ENCODE measurements at regions not wholly inside any gene's neighbourhood (a gene's known extent, or its start where the extent isn't known, plus 50 kb on each side); places are given as distances from the start of the nearest gene placed in this dataset.

DNA sequence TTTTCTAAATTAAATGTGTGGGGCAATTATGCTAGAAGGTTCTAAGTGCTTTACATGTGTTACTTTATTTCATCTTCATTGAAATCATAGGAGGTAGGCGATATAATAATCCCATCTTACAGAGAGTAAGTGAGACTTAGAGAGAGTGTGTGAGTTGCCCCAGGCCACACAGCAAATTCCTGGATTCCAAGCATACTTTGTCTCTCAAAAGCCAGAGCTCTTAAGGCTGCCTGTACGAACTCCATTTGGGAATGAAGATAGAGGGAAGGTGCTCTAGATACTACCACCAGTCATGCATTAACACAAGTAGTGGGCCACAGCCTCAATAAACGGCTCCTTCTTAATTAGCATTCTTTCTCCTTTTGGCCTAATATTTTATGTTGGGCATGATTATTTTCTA is 170.1 kb downstream of the SIPA1L2 start:
- Histone ChIP-seq H3K27me3 (no peaks in the 10 kb centered on the region), H3K9me3 (no peaks in the 10 kb centered on the region), H3K4me1 (peaks cover 0 to 27% of the 10 kb centered on the region in 2 donors), H3K4me3 (no peak overlapping the region), H3K27ac (no peak overlapping the region), H3K36me3 (peaks cover 5% of the 10 kb centered on the region)
- no peak for DNase-seq (ENCODE audit: low spot score)
- TF ChIP-seq, protein P1, sequence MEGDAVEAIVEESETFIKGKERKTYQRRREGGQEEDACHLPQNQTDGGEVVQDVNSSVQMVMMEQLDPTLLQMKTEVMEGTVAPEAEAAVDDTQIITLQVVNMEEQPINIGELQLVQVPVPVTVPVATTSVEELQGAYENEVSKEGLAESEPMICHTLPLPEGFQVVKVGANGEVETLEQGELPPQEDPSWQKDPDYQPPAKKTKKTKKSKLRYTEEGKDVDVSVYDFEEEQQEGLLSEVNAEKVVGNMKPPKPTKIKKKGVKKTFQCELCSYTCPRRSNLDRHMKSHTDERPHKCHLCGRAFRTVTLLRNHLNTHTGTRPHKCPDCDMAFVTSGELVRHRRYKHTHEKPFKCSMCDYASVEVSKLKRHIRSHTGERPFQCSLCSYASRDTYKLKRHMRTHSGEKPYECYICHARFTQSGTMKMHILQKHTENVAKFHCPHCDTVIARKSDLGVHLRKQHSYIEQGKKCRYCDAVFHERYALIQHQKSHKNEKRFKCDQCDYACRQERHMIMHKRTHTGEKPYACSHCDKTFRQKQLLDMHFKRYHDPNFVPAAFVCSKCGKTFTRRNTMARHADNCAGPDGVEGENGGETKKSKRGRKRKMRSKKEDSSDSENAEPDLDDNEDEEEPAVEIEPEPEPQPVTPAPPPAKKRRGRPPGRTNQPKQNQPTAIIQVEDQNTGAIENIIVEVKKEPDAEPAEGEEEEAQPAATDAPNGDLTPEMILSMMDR (IDR thresholded peaks at IDR 0.05): no peak

DNA sequence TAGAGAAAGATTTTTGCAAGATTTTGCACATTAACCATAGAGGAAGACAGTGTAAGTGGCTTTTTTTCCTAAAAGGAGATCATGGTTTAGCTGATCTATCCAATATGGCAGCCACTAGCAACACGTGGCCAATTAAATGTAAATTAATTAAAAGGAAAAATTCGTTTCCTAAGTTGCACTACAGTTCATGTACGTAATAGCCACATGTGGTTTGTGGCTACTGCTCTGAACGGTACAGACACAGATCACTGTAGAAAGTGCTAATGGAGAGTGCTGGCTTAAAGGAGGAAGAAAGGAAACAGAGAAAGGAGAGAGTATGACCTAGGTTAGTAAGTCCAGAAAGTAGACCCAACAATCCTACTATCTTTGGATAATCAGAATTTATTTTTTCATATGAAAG is 170.8 kb downstream of the SIPA1L2 start:
- no peak overlapping the region for H3K27ac ChIP-seq
- no peak for DNase-seq (ENCODE audit: low spot score)
- TF ChIP-seq, protein P1 (IDR thresholded peaks at IDR 0.05): no peak
- H3K4me3 ChIP-seq: no peak overlapping the region
- no peaks in the 10 kb centered on the region for H3K9me3 ChIP-seq
- H3K36me3 ChIP-seq: no peaks in the 10 kb centered on the region
- H3K4me1 ChIP-seq: peaks cover 0 to 28% of the 10 kb centered on the region in 2 donors
- no peaks in the 10 kb centered on the region for H3K27me3 ChIP-seq

DNA sequence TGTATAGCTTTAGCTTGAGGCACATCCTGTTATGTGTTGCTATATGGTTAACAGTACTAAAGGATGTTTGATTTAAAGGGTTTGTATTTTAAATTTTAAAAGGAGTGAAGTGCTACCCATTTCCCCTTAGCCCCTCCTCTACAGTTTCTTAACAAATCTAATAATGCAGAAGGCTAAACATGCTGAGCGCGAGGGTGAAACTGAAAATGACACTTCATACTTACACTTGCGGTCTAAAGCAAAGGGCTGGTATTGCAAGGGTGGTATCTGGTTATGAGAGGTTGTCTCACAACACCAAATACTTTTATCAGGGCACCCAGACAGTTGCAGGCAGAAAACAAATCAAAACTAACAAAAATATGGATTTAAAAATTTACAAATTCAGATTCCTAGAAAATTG is 172.3 kb downstream of the SIPA1L2 start:
- Histone ChIP-seq H3K9me3 (no peaks in the 10 kb centered on the region), H3K4me1 (peaks cover 0 to 34% of the 10 kb centered on the region in 2 donors), H3K27me3 (no peaks in the 10 kb centered on the region), H3K27ac (no peak overlapping the region), H3K36me3 (no peaks in the 10 kb centered on the region), H3K4me3 (no peak overlapping the region)
- TF ChIP-seq, protein P1 (IDR thresholded peaks at IDR 0.05): no peak
- no peak for DNase-seq (ENCODE audit: low spot score)

DNA sequence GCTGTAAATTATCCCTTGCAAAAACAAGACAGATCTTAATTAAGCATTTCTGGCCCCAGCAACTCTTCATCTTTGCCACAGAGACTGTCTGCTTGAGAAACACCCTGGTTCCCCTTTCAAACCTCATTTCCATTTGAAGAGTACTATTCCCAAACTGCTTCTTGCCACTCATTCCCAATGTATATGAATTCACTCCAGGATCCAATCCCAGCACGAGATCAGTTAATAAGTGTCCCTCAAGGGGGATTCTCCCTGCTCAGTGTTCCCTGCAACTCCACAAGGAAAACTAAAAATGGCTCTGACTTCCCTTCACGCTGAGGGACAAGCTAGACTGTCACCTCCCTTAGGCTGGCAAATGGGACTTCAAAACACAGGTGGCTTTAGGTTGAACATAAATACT is 173.2 kb downstream of the SIPA1L2 start:
- no peaks in the 10 kb centered on the region for H3K27me3 ChIP-seq
- peaks cover 0 to 41% of the 10 kb centered on the region in 2 donors for H3K4me1 ChIP-seq
- no peak overlapping the region for H3K27ac ChIP-seq
- TF ChIP-seq, protein P1 (IDR thresholded peaks at IDR 0.05): no peak
- H3K4me3 ChIP-seq: no peak overlapping the region
- H3K9me3 ChIP-seq: no peaks in the 10 kb centered on the region
- H3K36me3 ChIP-seq: no peaks in the 10 kb centered on the region
- DNase-seq (ENCODE audit: low spot score): no peak

DNA sequence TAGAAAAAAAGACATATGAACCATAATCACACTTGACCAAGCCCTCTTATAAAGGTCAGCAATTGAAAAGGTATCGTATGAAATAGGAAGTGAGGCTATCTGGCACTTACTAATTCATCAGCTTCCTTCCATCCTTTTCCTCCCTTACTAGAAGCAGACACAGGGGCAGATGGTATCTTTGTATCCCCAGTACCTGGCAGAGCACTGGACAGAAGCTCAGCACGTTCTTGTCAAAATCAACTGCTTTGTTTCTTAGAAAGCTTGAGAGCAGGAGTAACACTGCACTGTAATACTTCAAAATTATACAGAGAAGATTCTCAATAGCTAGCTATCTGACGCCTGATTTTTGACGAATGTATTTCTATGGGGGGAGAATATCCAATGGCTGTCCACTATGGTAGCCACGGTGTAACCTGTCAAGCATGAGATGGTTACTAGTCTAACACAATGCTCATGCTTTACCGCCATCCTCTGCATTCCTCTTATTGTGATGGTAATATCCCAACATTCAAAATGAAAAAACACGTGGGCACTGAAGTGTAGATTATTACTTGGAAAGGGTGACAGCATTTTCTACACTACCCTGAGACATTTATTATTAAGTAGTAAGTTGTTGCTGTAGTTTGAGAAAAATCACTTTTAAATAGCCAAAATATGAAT is 175.6 kb downstream of the SIPA1L2 start:
- no peak overlapping the region for H3K4me3 ChIP-seq
- TF ChIP-seq, protein P1 (IDR thresholded peaks at IDR 0.05): no peak
- no peak for DNase-seq (ENCODE audit: low spot score)
- no peak overlapping the region for H3K27ac ChIP-seq
- H3K9me3 ChIP-seq: no peaks in the 10 kb centered on the region
- peaks cover 0 to 41% of the 10 kb centered on the region in 2 donors for H3K4me1 ChIP-seq
- no peaks in the 10 kb centered on the region for H3K36me3 ChIP-seq
- no peaks in the 10 kb centered on the region for H3K27me3 ChIP-seq

Data from right atrium auricular region (tissue), 2 donors.